HEK293 (cell line): ENCODE measurements at regions not wholly inside any gene's neighbourhood (a gene's known extent, or its start where the extent isn't known, plus 50 kb on each side); places are given as distances from the start of the nearest gene placed in this dataset.

Experiments
- BCL11A ChIP-seq: fragments of 450-650 bp; formaldehyde crosslinking; IDR thresholded peaks from 2 replicates; pipeline ENCODE4 v1.5.1; 2016; ENCODE audit warnings: low read depth, missing biosample characterization, missing genetic modification characterization
- YY1 ChIP-seq: fragments of 450-650 bp; formaldehyde crosslinking; IDR thresholded peaks from 2 replicates; pipeline ENCODE4 v1.5.1; 2018; ENCODE audit warnings: missing biosample characterization, missing genetic modification characterization
- ZBTB21 ChIP-seq: fragments of 450-650 bp; formaldehyde crosslinking; IDR thresholded peaks from 2 replicates; pipeline ENCODE4 v1.5.1; 2017; ENCODE audit warnings: missing biosample characterization, missing genetic modification characterization
- ZNF133 ChIP-seq: fragments of 450-650 bp; formaldehyde crosslinking; IDR thresholded peaks from 2 replicates; pipeline ENCODE4 v1.5.1; 2016; ENCODE audit warnings: missing biosample characterization, missing genetic modification characterization
- ZNF24 ChIP-seq: fragments of 450-650 bp; formaldehyde crosslinking; IDR thresholded peaks from 2 replicates; pipeline ENCODE4 v1.5.1; 2016; ENCODE audit warnings: missing biosample characterization, missing genetic modification characterization
- ZNF274 ChIP-seq, 2 experiments: fragments of 200-500 bp in 1 of 2; fragments of 450-650 bp in 1 of 2; sonication (Bioruptor generic) in 1 of 2; formaldehyde crosslinking in 1 of 2; IDR thresholded peaks; 2 replicates each; pipeline versions ENCODE4 v1.5.1 to v1.6.1; 2014 to 2016; ENCODE audit warnings: borderline replicate concordance in 1 of 2, inconsistent platforms in 1 of 2, low read length in 1 of 2, missing biosample characterization in 1 of 2, missing genetic modification characterization in 1 of 2
- ZNF670 ChIP-seq: fragments of 450-650 bp; formaldehyde crosslinking; IDR thresholded peaks from 2 replicates; pipeline ENCODE4 v1.5.1; 2016; ENCODE audit warnings: missing biosample characterization, missing genetic modification characterization, low read depth
- TF ChIP-seq, protein P1 (sequence below): fragments of 450-650 bp; formaldehyde crosslinking; IDR thresholded peaks from 2 replicates; pipeline ENCODE4 v1.5.1; 2017; ENCODE audit warnings: missing biosample characterization, mild to moderate bottlenecking, missing genetic modification characterization, moderate library complexity
- TF ChIP-seq, protein P2 (sequence below): fragments of 450-650 bp; formaldehyde crosslinking; IDR thresholded peaks from 2 replicates; pipeline ENCODE4 v1.5.1; 2016; ENCODE audit warnings: missing biosample characterization, missing genetic modification characterization
- TF ChIP-seq, protein P3 (sequence below): fragments of 450-650 bp; formaldehyde crosslinking; IDR thresholded peaks from 2 replicates; pipeline ENCODE4 v1.5.1; 2016; ENCODE audit warnings: missing biosample characterization, missing genetic modification characterization
- TF ChIP-seq, protein P4 (sequence below): sonication (generic); formaldehyde crosslinking; IDR thresholded peaks from 2 replicates; pipeline ENCODE4 v1.8.1; 2022; ENCODE audit warnings: mild to moderate bottlenecking, moderate library complexity, missing genetic modification reagents

DNA sequence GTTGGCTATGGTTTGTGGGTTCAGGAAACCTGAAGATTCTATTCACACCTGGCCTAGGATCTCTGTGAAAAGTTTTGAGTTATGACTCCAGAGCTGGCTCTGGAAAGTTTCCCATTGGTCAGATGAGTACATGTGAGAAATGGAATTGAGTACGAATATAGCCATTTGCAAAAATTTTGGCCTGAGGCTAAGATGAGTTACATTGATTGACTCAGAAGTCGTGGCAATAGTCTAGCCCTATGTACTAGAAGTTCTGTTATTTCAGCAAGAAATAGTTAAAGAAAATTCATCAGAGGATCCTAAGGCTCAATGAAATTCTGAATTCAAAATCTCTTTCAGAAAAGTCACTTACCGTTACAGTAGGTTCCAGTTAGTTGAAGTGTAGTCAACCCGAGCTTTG, 109.9 kb downstream of the PTCSC3 start:
- TF ChIP-seq YY1 (tag by site-specific recombination) = no peak
- TF ChIP-seq ZNF24 (tag by site-specific recombination) = no peak
- TF ChIP-seq, protein P1, sequence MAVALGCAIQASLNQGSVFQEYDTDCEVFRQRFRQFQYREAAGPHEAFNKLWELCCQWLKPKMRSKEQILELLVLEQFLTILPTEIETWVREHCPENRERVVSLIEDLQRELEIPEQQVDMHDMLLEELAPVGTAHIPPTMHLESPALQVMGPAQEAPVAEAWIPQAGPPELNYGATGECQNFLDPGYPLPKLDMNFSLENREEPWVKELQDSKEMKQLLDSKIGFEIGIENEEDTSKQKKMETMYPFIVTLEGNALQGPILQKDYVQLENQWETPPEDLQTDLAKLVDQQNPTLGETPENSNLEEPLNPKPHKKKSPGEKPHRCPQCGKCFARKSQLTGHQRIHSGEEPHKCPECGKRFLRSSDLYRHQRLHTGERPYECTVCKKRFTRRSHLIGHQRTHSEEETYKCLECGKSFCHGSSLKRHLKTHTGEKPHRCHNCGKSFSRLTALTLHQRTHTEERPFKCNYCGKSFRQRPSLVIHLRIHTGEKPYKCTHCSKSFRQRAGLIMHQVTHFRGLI = no peak
- TF ChIP-seq BCL11A (tag by site-specific recombination) = no peak
- no peak for TF ChIP-seq ZNF133 (tag by site-specific recombination)
- TF ChIP-seq, protein P2, sequence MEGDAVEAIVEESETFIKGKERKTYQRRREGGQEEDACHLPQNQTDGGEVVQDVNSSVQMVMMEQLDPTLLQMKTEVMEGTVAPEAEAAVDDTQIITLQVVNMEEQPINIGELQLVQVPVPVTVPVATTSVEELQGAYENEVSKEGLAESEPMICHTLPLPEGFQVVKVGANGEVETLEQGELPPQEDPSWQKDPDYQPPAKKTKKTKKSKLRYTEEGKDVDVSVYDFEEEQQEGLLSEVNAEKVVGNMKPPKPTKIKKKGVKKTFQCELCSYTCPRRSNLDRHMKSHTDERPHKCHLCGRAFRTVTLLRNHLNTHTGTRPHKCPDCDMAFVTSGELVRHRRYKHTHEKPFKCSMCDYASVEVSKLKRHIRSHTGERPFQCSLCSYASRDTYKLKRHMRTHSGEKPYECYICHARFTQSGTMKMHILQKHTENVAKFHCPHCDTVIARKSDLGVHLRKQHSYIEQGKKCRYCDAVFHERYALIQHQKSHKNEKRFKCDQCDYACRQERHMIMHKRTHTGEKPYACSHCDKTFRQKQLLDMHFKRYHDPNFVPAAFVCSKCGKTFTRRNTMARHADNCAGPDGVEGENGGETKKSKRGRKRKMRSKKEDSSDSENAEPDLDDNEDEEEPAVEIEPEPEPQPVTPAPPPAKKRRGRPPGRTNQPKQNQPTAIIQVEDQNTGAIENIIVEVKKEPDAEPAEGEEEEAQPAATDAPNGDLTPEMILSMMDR (tag by site-specific recombination) = no peak
- no peak for TF ChIP-seq ZNF670 (tag by site-specific recombination)
- no peak for TF ChIP-seq ZNF274 (IDR thresholded peaks at IDR 0.05; ENCODE audit: low read length)
- TF ChIP-seq ZNF274 (tag by site-specific recombination; IDR thresholded peaks at IDR 0.05; ENCODE audit: borderline replicate concordance) = no peak
- TF ChIP-seq ZBTB21 (tag by site-specific recombination) = no peak
- TF ChIP-seq, protein P3, sequence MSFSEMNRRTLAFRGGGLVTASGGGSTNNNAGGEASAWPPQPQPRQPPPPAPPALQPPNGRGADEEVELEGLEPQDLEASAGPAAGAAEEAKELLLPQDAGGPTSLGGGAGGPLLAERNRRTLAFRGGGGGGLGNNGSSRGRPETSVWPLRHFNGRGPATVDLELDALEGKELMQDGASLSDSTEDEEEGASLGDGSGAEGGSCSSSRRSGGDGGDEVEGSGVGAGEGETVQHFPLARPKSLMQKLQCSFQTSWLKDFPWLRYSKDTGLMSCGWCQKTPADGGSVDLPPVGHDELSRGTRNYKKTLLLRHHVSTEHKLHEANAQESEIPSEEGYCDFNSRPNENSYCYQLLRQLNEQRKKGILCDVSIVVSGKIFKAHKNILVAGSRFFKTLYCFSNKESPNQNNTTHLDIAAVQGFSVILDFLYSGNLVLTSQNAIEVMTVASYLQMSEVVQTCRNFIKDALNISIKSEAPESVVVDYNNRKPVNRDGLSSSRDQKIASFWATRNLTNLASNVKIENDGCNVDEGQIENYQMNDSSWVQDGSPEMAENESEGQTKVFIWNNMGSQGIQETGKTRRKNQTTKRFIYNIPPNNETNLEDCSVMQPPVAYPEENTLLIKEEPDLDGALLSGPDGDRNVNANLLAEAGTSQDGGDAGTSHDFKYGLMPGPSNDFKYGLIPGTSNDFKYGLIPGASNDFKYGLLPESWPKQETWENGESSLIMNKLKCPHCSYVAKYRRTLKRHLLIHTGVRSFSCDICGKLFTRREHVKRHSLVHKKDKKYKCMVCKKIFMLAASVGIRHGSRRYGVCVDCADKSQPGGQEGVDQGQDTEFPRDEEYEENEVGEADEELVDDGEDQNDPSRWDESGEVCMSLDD (tag by site-specific recombination) = no peak
- TF ChIP-seq, protein P4, sequence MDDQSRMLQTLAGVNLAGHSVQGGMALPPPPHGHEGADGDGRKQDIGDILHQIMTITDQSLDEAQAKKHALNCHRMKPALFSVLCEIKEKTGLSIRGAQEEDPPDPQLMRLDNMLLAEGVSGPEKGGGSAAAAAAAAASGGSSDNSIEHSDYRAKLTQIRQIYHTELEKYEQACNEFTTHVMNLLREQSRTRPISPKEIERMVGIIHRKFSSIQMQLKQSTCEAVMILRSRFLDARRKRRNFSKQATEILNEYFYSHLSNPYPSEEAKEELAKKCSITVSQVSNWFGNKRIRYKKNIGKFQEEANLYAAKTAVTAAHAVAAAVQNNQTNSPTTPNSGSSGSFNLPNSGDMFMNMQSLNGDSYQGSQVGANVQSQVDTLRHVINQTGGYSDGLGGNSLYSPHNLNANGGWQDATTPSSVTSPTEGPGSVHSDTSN (CRISPR knock-in tag) = no peak
